Endodermal cell (in vitro differentiated cells): ENCODE measurements at regions not wholly inside any gene's neighbourhood (a gene's known extent, or its start where the extent isn't known, plus 50 kb on each side); places are given as distances from the start of the nearest gene placed in this dataset.

ENCODE experiments used
- DNase-seq: peaks from one replicate; pipeline ENCODE4 v3.0.0-alpha.2; 2017
- H3K27ac ChIP-seq: 2 replicates; pipeline ENCODE4 v1.5.1; 2013; ENCODE audit warnings: mild to moderate bottlenecking, low read depth, low read length, moderate library complexity
- H3K27me3 ChIP-seq: 2 replicates; pipeline ENCODE4 v1.6.1; 2013; ENCODE audit warnings: mild to moderate bottlenecking, low read length, moderate library complexity; ENCODE audit not compliant: insufficient read depth, control insufficient read depth, poor library complexity, severe bottlenecking
- H3K36me3 ChIP-seq: 2 replicates; pipeline ENCODE4 v1.7.0; 2013; ENCODE audit warnings: mild to moderate bottlenecking, low read length, moderate library complexity; ENCODE audit not compliant: control insufficient read depth, insufficient read depth
- H3K4me1 ChIP-seq: one replicate; pipeline ENCODE4 v1.7.0; 2013; ENCODE audit warnings: low read length; ENCODE audit not compliant: control insufficient read depth, insufficient read depth
- H3K4me3 ChIP-seq: 2 replicates; pipeline ENCODE4 v1.5.1; 2013; ENCODE audit warnings: mild to moderate bottlenecking, low read length, moderate library complexity
- H3K9ac ChIP-seq: 2 replicates; pipeline ENCODE4 v1.6.1; 2013; ENCODE audit warnings: mild to moderate bottlenecking, low read length, moderate library complexity; ENCODE audit not compliant: poor library complexity, severe bottlenecking; ENCODE audit errors: extremely low read depth
- H3K9me3 ChIP-seq: 2 replicates; pipeline ENCODE4 v1.6.1; 2013; ENCODE audit warnings: mild to moderate bottlenecking, low read length, moderate library complexity; ENCODE audit not compliant: control insufficient read depth
- H3K27ac Mint-ChIP-seq: 2 replicates; pipeline ENCODE4 v1.8.0; 2020; ENCODE audit warnings: mixed read lengths
- H3K27me3 Mint-ChIP-seq: 2 replicates; pipeline ENCODE4 v1.8.0; 2021; ENCODE audit warnings: mild to moderate bottlenecking, mixed read lengths; ENCODE audit not compliant: insufficient read depth
- H3K36me3 Mint-ChIP-seq: 2 replicates; pipeline ENCODE4 v1.8.0; 2020; ENCODE audit warnings: low read depth, mixed read lengths
- H3K4me1 Mint-ChIP-seq: 2 replicates; pipeline ENCODE4 v1.8.0; 2020; ENCODE audit warnings: mixed read lengths
- H3K4me3 Mint-ChIP-seq: 2 replicates; pipeline ENCODE4 v1.8.0; 2020; ENCODE audit warnings: mild to moderate bottlenecking, moderate library complexity, mixed read lengths
- H3K9me3 Mint-ChIP-seq: 2 replicates; pipeline ENCODE4 v1.8.0; 2020; ENCODE audit warnings: mild to moderate bottlenecking, mixed read lengths
- CTCF ChIP-seq: fragments of 200-600 bp; sonication (generic); conservative IDR thresholded peaks from 2 replicates; pipeline ENCODE4 v1.5.0; 2021; ENCODE audit warnings: antibody characterized with exemption, mild to moderate bottlenecking
- WGBS, 2 experiments: methylation state at CpG; one replicate each; pipeline versions ENCODE4 v1.1.5 to v1.1.7; 2013; ENCODE audit warnings: missing lambda C conversion rate in 2 of 2, mixed read lengths in 1 of 2; ENCODE audit not compliant: insufficient coverage in 1 of 2, insufficient read length in 1 of 2; 5-methylcytosine and 5-hydroxymethylcytosine counted together

DNA sequence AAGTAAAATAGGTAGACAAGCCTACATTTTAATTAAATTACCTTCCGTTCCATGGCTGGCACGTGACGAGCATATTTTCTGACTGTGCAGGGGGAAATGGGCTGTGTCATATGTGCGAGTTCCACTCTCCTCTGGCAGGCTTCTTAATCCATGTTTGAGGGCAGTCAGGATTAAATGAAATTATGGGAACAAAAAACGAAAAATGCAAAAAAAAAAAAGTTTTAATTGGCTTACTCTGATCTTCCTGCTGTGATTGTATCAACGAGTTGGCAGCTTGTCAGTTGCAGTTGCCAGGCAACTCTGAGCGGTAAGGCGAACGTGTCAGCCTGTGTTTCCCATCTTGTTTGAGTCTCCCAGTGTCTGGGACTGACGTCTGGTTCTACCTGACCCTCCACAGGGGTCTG lies 302.9 kb upstream of the XYLT1 start:
- Histone ChIP-seq H3K4me3 (no peak overlapping the region), H3K36me3 (no peaks in the 10 kb centered on the region), H3K27me3 (no peaks in the 10 kb centered on the region), H3K4me1 (peaks cover 4% of the 10 kb centered on the region), H3K27ac (peak overlapping the region; percentile 19), H3K9me3 (no peaks in the 10 kb centered on the region), H3K9ac (no peak overlapping the region)
- Mint-ChIP-seq H3K4me1 (peaks cover 19% of the 10 kb centered on the region), H3K36me3 (no peaks in the 10 kb centered on the region), H3K27ac (no peak overlapping the region), H3K9me3 (peaks cover 6% of the 10 kb centered on the region), H3K4me3 (no peak overlapping the region), H3K27me3 (no peaks in the 10 kb centered on the region)
- no peak for DNase-seq
- 36 to 54% methylated on average over 6 to 10 of the region's 10 CpGs for WGBS, 2 experiments
- TF ChIP-seq CTCF, result no peak

- Mint-ChIP-seq H3K36me3 (no peaks in the 10 kb centered on the region), H3K27me3 (no peaks in the 10 kb centered on the region), H3K27ac (no peak overlapping the region), H3K9me3 (peaks cover 6% of the 10 kb centered on the region), H3K4me3 (no peak overlapping the region), H3K4me1 (peaks cover 15% of the 10 kb centered on the region)
- Histone ChIP-seq H3K9me3 (no peaks in the 10 kb centered on the region), H3K4me3 (no peak overlapping the region), H3K27ac (no peak overlapping the region), H3K36me3 (no peaks in the 10 kb centered on the region), H3K4me1 (peaks cover 4% of the 10 kb centered on the region), H3K9ac (no peak overlapping the region), H3K27me3 (no peaks in the 10 kb centered on the region)
- WGBS, 2 experiments, result 89 to 100% methylated on average over 1 to 2 of the region's 2 CpGs
- peak; percentile 64 for DNase-seq
- peak; percentile 60 for TF ChIP-seq CTCF
Measured at GRCh38 chr16:17770104-17770503, 299.3 kb upstream of the XYLT1 start.

DNA sequence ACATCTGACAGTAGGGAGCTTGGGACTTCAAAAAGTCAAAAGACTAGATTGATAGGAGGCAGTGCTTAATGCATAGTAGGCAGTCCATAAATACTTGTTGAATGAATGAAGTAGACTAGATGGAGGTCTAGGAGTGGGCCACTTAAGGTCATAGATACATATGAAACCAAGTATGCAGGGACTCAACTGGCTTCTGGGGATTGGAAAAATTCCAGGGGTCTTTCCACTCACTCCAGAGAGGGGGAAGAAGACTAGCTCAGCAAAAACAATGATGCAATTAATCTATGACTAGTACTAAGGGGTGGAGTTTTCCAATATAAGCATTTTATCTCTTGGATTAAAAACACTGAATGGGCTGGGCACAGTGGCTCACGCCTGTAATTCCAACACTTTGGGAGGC lies 298.3 kb upstream of the XYLT1 start:
- WGBS, 2 experiments, result 89 to 100% methylated on average over 1 of the region's 1 CpG
- no peak for TF ChIP-seq CTCF
- H3K9ac ChIP-seq, result no peak overlapping the region
- no peaks in the 10 kb centered on the region for H3K9me3 ChIP-seq
- peaks cover 2% of the 10 kb centered on the region for H3K4me1 ChIP-seq
- Mint-ChIP-seq H3K27ac (no peak overlapping the region), H3K27me3 (no peaks in the 10 kb centered on the region), H3K4me3 (no peak overlapping the region), H3K4me1 (peaks cover 14% of the 10 kb centered on the region), H3K9me3 (peaks cover 6% of the 10 kb centered on the region), H3K36me3 (no peaks in the 10 kb centered on the region)
- H3K4me3 ChIP-seq, result no peak overlapping the region
- H3K27me3 ChIP-seq, result no peaks in the 10 kb centered on the region
- H3K36me3 ChIP-seq, result no peaks in the 10 kb centered on the region
- H3K27ac ChIP-seq, result no peak overlapping the region
- no peak for DNase-seq
